ENCODE measurements at regions not wholly inside any gene's neighbourhood (a gene's known extent, or its start where the extent isn't known, plus 50 kb on each side); places are given as distances from the start of the nearest gene placed in this dataset.

DNA sequence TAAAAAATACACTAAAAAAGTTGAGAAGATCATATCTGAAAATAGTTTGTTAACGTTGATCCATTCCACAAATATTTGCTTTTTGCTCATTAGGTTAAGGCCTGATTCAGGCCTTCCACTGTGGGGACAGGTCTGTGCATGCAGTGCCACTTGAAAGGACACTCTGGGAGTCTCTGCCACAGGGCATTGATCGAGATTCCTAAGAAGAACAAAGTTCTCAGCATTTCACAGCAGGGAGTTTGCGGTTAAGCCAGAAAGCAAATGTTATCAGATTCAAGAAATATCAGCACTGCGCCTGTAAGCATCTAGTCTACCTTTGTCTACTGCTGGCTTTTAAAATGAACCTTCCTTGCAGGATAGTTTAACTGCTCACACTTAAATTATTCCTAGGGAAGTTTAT, 62.2 kb upstream of the TNIP3 start:
- H3K36me3 ChIP-seq, result no peaks in the 10 kb centered on the region
- H3K9me3 ChIP-seq, result no peaks in the 10 kb centered on the region
- H3K4me3 ChIP-seq, result no peak overlapping the region
- no peaks in the 10 kb centered on the region for H3K27me3 ChIP-seq
- no peaks in the 10 kb centered on the region for H3K4me1 ChIP-seq
- TF ChIP-seq, protein P1, sequence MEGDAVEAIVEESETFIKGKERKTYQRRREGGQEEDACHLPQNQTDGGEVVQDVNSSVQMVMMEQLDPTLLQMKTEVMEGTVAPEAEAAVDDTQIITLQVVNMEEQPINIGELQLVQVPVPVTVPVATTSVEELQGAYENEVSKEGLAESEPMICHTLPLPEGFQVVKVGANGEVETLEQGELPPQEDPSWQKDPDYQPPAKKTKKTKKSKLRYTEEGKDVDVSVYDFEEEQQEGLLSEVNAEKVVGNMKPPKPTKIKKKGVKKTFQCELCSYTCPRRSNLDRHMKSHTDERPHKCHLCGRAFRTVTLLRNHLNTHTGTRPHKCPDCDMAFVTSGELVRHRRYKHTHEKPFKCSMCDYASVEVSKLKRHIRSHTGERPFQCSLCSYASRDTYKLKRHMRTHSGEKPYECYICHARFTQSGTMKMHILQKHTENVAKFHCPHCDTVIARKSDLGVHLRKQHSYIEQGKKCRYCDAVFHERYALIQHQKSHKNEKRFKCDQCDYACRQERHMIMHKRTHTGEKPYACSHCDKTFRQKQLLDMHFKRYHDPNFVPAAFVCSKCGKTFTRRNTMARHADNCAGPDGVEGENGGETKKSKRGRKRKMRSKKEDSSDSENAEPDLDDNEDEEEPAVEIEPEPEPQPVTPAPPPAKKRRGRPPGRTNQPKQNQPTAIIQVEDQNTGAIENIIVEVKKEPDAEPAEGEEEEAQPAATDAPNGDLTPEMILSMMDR (IDR thresholded peaks at IDR 0.05), result no peak
- no peak overlapping the region for H3K27ac ChIP-seq
- no peak for DNase-seq (ENCODE audit: low spot score)

DNA sequence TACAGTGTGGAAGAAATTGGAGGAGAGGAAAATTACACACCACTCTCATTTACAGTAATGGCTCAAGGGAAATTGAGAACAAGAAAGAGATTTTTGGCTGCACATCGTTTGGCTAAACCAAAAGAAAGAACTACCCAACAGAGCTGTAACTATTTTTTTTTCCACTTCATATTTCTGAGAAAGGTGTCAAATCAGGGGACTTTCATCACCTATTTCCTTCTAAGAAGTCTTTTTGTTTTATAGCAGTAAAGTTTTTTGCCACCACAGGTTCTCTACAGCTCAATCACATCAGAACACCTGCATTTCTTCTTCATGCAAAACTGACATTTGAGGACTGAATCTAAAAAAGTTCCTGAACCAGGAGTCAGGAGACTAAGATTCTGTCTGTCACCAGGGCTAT, 57.5 kb upstream of the TNIP3 start:
- Histone ChIP-seq H3K9me3 (no peaks in the 10 kb centered on the region), H3K36me3 (no peaks in the 10 kb centered on the region), H3K4me3 (no peak overlapping the region), H3K4me1 (no peaks in the 10 kb centered on the region), H3K27ac (no peak overlapping the region), H3K27me3 (no peaks in the 10 kb centered on the region)
- TF ChIP-seq, protein P1 (IDR thresholded peaks at IDR 0.05), result no peak
- no peak for DNase-seq (ENCODE audit: low spot score)

DNA sequence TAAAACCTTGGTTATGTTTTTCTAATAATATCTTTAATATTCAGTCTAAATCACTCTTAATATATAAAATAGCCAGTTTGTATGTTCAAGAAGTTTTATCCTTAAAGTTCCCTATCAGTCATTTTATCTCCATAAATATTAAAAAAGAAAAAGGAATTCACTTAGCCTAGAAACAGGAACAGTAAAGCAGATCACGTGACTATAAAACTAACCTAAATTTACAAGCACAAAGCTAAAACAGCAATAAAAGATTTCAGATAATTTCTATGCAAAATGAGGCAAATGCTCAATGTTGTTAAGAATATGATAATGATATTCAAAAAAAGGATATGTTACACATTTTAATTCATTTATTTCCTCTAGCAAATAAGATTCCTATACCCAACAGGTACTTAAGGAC, 57.1 kb upstream of the TNIP3 start:
- H3K27ac ChIP-seq, result no peak overlapping the region
- TF ChIP-seq, protein P1 (IDR thresholded peaks at IDR 0.05), result no peak
- no peaks in the 10 kb centered on the region for H3K36me3 ChIP-seq
- H3K27me3 ChIP-seq, result no peaks in the 10 kb centered on the region
- no peak overlapping the region for H3K4me3 ChIP-seq
- DNase-seq (ENCODE audit: low spot score), result no peak
- H3K4me1 ChIP-seq, result no peaks in the 10 kb centered on the region
- no peaks in the 10 kb centered on the region for H3K9me3 ChIP-seq

DNA sequence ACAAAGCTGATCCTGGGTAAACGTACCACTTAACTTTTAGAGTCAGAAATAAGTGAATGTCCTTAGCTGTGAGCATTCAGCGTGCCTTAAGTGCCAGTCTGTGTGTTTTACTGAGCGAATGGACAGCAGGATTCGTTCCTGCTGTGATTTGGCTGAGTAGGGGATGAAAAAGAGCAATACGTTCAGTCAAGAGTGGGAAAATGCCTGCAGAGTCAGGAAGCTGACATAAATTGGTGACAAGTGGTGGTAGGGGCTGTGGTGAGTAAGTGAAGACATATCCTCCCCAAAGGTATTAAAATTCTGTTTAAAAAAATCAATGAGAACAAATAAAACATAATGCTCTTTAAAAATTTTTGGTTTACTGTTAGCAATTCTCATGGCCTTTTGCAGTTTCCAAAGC, 56.6 kb upstream of the TNIP3 start:
- Histone ChIP-seq H3K4me3 (no peak overlapping the region), H3K27ac (no peak overlapping the region), H3K27me3 (no peaks in the 10 kb centered on the region), H3K4me1 (no peaks in the 10 kb centered on the region), H3K36me3 (no peaks in the 10 kb centered on the region), H3K9me3 (no peaks in the 10 kb centered on the region)
- TF ChIP-seq, protein P1 (IDR thresholded peaks at IDR 0.05), result no peak
- no peak for DNase-seq (ENCODE audit: low spot score)

DNA sequence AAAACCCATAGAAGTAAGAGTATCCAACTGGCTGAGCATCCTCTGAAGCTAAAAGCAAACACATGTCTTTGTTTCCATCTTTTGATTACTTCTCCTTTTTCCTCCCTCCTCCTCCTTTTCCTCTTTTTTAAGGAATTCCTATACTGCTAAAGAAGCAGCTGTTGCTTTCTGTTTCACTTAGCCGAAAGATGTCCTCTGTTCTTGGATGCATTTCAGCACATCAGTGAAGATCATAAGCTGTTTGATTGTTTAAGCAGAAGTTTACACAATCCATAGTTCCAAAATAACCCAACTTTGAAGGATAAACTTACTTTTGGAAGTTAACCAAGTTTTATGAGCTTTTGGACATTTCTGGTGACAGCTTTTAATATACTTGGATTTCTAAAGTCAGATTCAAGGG, 55.1 kb upstream of the TNIP3 start:
- H3K4me3 ChIP-seq, result no peak overlapping the region
- no peak for DNase-seq (ENCODE audit: low spot score)
- H3K9me3 ChIP-seq, result no peaks in the 10 kb centered on the region
- H3K27me3 ChIP-seq, result no peaks in the 10 kb centered on the region
- H3K27ac ChIP-seq, result no peak overlapping the region
- H3K36me3 ChIP-seq, result no peaks in the 10 kb centered on the region
- H3K4me1 ChIP-seq, result no peaks in the 10 kb centered on the region
- TF ChIP-seq, protein P1 (IDR thresholded peaks at IDR 0.05), result no peak

DNA sequence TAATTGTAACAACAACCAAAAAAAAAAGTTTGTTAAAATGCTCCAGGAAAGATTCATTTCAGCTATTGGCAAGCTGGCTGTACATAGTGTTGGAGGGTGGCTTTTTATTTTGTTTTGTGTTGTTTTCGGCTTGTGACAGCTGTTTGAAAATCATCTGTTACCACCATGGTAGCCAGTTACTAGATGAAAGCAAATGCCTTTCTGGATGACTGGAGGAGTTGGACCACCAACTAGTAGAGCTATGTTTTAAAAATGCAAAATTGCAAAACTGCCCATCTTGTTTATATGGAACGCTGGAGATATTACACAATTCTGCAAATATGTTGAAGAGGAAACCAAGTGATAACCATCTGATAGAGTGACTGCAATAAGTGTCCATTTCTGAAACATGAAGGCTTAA, 53.2 kb upstream of the TNIP3 start:
- DNase-seq (ENCODE audit: low spot score), result no peak
- TF ChIP-seq, protein P1 (IDR thresholded peaks at IDR 0.05), result no peak
- no peaks in the 10 kb centered on the region for H3K9me3 ChIP-seq
- no peaks in the 10 kb centered on the region for H3K4me1 ChIP-seq
- H3K27me3 ChIP-seq, result no peaks in the 10 kb centered on the region
- H3K4me3 ChIP-seq, result no peak overlapping the region
- H3K27ac ChIP-seq, result no peak overlapping the region
- no peaks in the 10 kb centered on the region for H3K36me3 ChIP-seq

Data from right atrium auricular region (tissue), 2 donors.